ENCODE measurements at regions not wholly inside any gene's neighbourhood (a gene's known extent, or its start where the extent isn't known, plus 50 kb on each side); places are given as distances from the start of the nearest gene placed in this dataset.

DNA sequence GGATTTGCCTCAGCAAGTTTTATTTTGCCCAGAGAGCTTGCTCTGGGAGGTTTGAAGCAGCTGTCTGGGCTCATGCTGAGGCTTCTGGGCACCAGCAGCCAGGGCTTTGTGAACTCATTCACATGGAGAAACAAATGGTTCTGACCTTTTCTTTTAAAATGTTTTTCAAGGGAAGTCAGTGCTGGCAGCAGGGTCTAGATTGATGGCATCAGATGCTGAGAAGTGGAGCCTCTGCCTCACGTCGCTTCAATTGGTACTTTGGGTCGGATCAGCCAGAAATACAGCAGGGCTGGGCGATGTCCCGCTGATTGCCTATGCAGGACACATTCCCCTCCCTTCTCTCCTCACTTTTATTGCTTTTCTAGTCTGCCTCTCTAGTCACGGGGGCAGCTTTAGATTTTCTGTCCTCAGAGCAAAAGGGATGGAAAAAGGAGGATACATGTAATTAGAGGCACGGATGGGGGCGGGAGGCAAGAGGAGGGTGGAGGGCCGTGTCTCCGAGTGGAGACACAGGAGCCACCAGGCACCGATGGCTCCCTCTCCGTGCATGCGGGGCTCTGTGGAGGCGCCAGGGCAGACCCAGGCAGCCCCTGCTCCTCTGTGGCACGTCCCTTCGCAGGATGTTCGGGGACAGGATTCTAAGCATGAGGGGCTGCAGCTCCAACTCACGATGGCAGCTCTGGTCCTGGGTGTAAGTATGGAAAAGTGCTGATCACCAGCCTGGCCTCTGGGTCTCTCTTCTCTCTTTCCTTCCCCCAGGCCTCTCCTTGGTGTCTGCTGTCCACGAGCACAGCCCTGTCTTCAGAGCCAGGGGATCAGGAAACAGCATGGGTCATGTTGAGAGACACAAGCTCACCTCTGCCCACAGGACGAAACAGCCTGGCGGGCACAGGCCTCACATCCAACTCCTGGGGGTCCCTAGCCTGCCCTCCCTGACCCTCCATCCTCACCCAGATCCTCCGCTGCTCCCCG, 116.1 kb downstream of the FAM43A start:
- H3K27ac Mint-ChIP-seq (ENCODE audit: unreplicated experiment), result no peak overlapping the region
- no peaks in the 10 kb centered on the region for H3K4me1 Mint-ChIP-seq (ENCODE audit: unreplicated experiment)
- TF ChIP-seq, protein P1, sequence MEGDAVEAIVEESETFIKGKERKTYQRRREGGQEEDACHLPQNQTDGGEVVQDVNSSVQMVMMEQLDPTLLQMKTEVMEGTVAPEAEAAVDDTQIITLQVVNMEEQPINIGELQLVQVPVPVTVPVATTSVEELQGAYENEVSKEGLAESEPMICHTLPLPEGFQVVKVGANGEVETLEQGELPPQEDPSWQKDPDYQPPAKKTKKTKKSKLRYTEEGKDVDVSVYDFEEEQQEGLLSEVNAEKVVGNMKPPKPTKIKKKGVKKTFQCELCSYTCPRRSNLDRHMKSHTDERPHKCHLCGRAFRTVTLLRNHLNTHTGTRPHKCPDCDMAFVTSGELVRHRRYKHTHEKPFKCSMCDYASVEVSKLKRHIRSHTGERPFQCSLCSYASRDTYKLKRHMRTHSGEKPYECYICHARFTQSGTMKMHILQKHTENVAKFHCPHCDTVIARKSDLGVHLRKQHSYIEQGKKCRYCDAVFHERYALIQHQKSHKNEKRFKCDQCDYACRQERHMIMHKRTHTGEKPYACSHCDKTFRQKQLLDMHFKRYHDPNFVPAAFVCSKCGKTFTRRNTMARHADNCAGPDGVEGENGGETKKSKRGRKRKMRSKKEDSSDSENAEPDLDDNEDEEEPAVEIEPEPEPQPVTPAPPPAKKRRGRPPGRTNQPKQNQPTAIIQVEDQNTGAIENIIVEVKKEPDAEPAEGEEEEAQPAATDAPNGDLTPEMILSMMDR (IDR thresholded peaks at IDR 0.05; ENCODE audit: unreplicated experiment), result no peak
- DNase-seq (ENCODE audit: low spot score), result no peak
- no peaks in the 10 kb centered on the region for H3K9me3 Mint-ChIP-seq (ENCODE audit: unreplicated experiment)
- no peaks in the 10 kb centered on the region for H3K36me3 Mint-ChIP-seq (ENCODE audit: low read depth, unreplicated experiment)
- peaks cover 5% of the 10 kb centered on the region for H3K27me3 Mint-ChIP-seq (ENCODE audit: unreplicated experiment)
- H3K4me3 Mint-ChIP-seq (ENCODE audit: unreplicated experiment), result no peak overlapping the region

GRCh38 chr3:194804796-194805195, 119.1 kb downstream of the FAM43A start:
- H3K9me3 Mint-ChIP-seq (ENCODE audit: unreplicated experiment), result no peaks in the 10 kb centered on the region
- peaks cover 2% of the 10 kb centered on the region for H3K4me1 Mint-ChIP-seq (ENCODE audit: unreplicated experiment)
- H3K27me3 Mint-ChIP-seq (ENCODE audit: unreplicated experiment), result peaks cover 8% of the 10 kb centered on the region
- H3K27ac Mint-ChIP-seq (ENCODE audit: unreplicated experiment), result no peak overlapping the region
- no peaks in the 10 kb centered on the region for H3K36me3 Mint-ChIP-seq (ENCODE audit: low read depth, unreplicated experiment)
- no peak for DNase-seq (ENCODE audit: low spot score)
- TF ChIP-seq, protein P1 (IDR thresholded peaks at IDR 0.05; ENCODE audit: unreplicated experiment), result no peak
- H3K4me3 Mint-ChIP-seq (ENCODE audit: unreplicated experiment), result no peak overlapping the region

DNA sequence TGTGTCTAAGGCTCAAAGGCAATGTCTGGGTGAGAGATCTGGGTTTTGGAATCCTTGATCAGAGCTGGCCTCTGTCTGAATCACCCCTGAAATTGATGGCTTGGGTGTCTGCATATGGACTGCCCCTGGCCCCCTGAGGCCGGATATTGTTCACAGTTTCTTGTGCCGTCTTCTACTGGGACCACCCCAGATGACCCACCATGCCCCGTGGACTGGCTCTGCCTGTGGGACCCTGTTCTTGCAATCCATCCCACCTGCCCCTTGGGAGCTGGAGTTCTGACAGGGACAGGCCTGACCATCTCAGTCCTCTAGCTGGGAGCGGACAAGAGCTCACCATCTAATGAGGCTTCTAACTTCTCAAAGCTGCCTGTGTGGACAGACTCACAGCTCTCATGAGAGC, 119.9 kb downstream of the FAM43A start:
- H3K27ac Mint-ChIP-seq (ENCODE audit: unreplicated experiment), result no peak overlapping the region
- no peak for DNase-seq (ENCODE audit: low spot score)
- peaks cover 8% of the 10 kb centered on the region for H3K27me3 Mint-ChIP-seq (ENCODE audit: unreplicated experiment)
- H3K9me3 Mint-ChIP-seq (ENCODE audit: unreplicated experiment), result no peaks in the 10 kb centered on the region
- no peaks in the 10 kb centered on the region for H3K36me3 Mint-ChIP-seq (ENCODE audit: low read depth, unreplicated experiment)
- peaks cover 2% of the 10 kb centered on the region for H3K4me1 Mint-ChIP-seq (ENCODE audit: unreplicated experiment)
- no peak overlapping the region for H3K4me3 Mint-ChIP-seq (ENCODE audit: unreplicated experiment)
- TF ChIP-seq, protein P1 (IDR thresholded peaks at IDR 0.05; ENCODE audit: unreplicated experiment), result no peak

DNA sequence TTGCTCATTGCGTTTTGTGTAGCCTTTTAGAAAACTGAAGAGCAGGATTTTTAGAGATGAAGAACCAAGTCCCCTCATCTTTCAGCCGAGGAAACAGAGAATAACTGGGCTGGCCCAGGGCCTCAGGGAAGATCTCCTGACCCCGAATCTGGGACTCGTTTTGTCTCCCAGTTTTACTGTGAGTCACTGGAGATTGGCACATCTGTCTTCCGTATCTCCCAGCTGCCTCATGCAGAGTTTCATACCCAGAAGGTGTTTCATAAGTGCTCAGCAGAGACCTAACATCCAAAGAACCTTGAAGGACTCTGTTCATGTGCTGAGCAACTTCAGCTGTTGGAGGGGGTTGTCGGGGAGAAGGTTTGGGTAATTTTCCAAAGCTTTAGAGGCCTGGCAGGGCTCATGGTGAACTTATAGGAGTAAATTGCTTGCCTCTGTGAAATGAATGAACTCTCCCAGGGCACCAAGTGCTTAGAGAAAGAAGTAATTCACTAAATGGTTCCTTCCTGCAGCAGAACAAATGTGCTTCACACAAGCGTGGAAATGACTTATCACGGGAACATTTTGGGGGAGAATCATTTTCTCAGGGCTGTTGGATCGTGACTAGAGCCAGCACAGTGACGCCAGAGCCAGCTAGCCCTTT, 121.4 kb downstream of the FAM43A start:
- H3K9me3 Mint-ChIP-seq (ENCODE audit: unreplicated experiment), result no peaks in the 10 kb centered on the region
- H3K27me3 Mint-ChIP-seq (ENCODE audit: unreplicated experiment), result peaks cover 10% of the 10 kb centered on the region
- H3K27ac Mint-ChIP-seq (ENCODE audit: unreplicated experiment), result no peak overlapping the region
- no peaks in the 10 kb centered on the region for H3K36me3 Mint-ChIP-seq (ENCODE audit: low read depth, unreplicated experiment)
- no peak overlapping the region for H3K4me3 Mint-ChIP-seq (ENCODE audit: unreplicated experiment)
- peaks cover 2% of the 10 kb centered on the region for H3K4me1 Mint-ChIP-seq (ENCODE audit: unreplicated experiment)
- TF ChIP-seq, protein P1 (IDR thresholded peaks at IDR 0.05; ENCODE audit: unreplicated experiment), result no peak
- no peak for DNase-seq (ENCODE audit: low spot score)

DNA sequence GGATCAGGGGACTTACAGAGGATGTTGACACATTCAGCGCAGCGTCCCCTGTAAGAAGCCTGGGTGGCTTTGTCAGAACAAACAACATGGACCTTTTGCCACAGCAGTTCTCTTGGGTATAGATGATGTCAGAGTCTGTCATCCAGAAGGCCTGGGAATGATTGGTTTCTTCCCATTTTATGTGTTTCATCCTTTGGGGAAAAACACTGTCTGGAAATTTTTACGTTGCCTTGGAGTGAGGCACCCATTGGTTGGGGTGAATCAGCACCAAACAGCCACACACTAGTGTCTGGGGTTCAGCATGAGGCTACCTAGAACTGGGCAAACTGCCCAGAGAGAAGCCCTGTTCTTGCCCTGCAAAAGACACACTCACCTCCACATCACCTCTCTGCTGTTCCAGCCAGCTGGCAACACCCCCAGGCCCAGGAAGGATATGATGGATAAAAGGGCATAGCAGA, 123.0 kb downstream of the FAM43A start:
- H3K27ac Mint-ChIP-seq (ENCODE audit: unreplicated experiment), result no peak overlapping the region
- peaks cover 2% of the 10 kb centered on the region for H3K4me1 Mint-ChIP-seq (ENCODE audit: unreplicated experiment)
- no peaks in the 10 kb centered on the region for H3K9me3 Mint-ChIP-seq (ENCODE audit: unreplicated experiment)
- peaks cover 9% of the 10 kb centered on the region for H3K27me3 Mint-ChIP-seq (ENCODE audit: unreplicated experiment)
- no peaks in the 10 kb centered on the region for H3K36me3 Mint-ChIP-seq (ENCODE audit: low read depth, unreplicated experiment)
- H3K4me3 Mint-ChIP-seq (ENCODE audit: unreplicated experiment), result no peak overlapping the region
- TF ChIP-seq, protein P1 (IDR thresholded peaks at IDR 0.05; ENCODE audit: unreplicated experiment), result no peak
- DNase-seq (ENCODE audit: low spot score), result no peak

Data from endothelial cell (in vitro differentiated cells).